ENCODE measurements at regions not wholly inside any gene's neighbourhood (a gene's known extent, or its start where the extent isn't known, plus 50 kb on each side); places are given as distances from the start of the nearest gene placed in this dataset.

GRCh38 chrX:39813631-39814277, 284.0 kb downstream of the BCOR start:
- TF ChIP-seq POLR2A (IDR thresholded peaks at IDR 0.05) (no peak), CTCF (IDR thresholded peaks at IDR 0.05) (no peak)

All from uterus (tissue), 2 donors.